OCI-LY7 (cell line): ENCODE measurements at regions not wholly inside any gene's neighbourhood (a gene's known extent, or its start where the extent isn't known, plus 50 kb on each side); places are given as distances from the start of the nearest gene placed in this dataset.

Experiments used
- EZH2phosphoT487 ChIP-seq: fragments of 200-600 bp; sonication (generic); IDR thresholded peaks from 2 replicates; pipeline ENCODE4 v1.6.1; 2018; ENCODE audit warnings: low read depth, borderline replicate concordance, mild to moderate bottlenecking, mixed run types, antibody characterized with exemption, low read length, moderate library complexity, mixed read lengths
- TF ChIP-seq, protein P1 (sequence below): fragments of 200-600 bp; sonication (generic); conservative IDR thresholded peaks from 2 replicates; pipeline ENCODE4 v1.5.1; 2014; ENCODE audit warnings: mild to moderate bottlenecking, antibody characterized with exemption, low read length, moderate library complexity, mixed read lengths

DNA sequence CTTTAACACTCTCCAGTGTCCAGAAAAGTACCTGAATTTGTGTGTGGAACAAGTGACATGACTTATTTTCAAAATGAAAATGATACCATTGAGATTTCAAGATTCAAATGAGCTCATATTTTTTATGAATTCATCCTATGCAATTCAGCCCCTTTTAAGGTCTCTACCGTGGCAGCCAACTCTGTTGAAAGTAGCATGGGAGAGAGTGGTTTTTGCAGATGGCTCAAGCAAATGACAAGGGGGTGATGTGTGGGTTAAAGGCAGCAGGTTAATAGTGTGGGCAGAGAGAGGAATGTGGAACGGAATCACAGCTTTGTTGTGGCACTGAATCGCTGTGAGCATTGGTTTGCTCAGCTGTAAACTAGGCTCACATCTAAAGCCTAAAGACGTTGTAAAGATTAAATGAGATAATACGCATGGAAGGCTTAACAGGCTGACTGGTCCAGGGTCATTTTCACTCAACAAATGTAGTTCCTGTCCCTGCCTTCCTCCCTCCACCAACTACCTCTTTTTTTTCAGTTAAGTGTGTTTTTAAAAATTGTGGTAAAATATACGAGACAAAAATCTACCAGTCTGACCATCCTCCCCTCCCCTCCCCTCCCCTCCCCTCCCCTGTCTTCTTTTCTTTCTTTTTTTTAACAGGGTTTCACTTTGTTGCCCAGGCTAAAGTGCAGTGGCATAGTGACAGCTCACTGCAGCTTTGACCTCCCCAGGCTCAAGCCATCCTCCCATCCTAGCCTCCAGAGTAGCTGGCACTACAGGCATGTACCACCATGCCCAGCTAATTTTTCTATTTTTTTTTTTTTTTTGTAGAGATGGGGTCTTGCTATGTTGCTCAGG lies 114.7 kb upstream of the ZNF217 start:
- TF ChIP-seq, protein P1, sequence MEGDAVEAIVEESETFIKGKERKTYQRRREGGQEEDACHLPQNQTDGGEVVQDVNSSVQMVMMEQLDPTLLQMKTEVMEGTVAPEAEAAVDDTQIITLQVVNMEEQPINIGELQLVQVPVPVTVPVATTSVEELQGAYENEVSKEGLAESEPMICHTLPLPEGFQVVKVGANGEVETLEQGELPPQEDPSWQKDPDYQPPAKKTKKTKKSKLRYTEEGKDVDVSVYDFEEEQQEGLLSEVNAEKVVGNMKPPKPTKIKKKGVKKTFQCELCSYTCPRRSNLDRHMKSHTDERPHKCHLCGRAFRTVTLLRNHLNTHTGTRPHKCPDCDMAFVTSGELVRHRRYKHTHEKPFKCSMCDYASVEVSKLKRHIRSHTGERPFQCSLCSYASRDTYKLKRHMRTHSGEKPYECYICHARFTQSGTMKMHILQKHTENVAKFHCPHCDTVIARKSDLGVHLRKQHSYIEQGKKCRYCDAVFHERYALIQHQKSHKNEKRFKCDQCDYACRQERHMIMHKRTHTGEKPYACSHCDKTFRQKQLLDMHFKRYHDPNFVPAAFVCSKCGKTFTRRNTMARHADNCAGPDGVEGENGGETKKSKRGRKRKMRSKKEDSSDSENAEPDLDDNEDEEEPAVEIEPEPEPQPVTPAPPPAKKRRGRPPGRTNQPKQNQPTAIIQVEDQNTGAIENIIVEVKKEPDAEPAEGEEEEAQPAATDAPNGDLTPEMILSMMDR = no peak
- TF ChIP-seq EZH2phosphoT487 = no peak
